HG03575 (cell line): ENCODE measurements at regions not wholly inside any gene's neighbourhood (a gene's known extent, or its start where the extent isn't known, plus 50 kb on each side); places are given as distances from the start of the nearest gene placed in this dataset.
"Not testable (repeated sequence)": the region's sequence is repeated elsewhere in the genome, so short reads cannot be mapped to it uniquely, and the experiment has no call there.

Experiments used
- ATAC-seq: cut with Tn5 transposase; IDR thresholded peaks from one replicate; pipeline ENCODE4 v1.9.1; 2021; ENCODE audit not compliant: unreplicated experiment, insufficient number of reproducible peaks, low FRiP score; ENCODE audit errors: extremely low read depth

DNA sequence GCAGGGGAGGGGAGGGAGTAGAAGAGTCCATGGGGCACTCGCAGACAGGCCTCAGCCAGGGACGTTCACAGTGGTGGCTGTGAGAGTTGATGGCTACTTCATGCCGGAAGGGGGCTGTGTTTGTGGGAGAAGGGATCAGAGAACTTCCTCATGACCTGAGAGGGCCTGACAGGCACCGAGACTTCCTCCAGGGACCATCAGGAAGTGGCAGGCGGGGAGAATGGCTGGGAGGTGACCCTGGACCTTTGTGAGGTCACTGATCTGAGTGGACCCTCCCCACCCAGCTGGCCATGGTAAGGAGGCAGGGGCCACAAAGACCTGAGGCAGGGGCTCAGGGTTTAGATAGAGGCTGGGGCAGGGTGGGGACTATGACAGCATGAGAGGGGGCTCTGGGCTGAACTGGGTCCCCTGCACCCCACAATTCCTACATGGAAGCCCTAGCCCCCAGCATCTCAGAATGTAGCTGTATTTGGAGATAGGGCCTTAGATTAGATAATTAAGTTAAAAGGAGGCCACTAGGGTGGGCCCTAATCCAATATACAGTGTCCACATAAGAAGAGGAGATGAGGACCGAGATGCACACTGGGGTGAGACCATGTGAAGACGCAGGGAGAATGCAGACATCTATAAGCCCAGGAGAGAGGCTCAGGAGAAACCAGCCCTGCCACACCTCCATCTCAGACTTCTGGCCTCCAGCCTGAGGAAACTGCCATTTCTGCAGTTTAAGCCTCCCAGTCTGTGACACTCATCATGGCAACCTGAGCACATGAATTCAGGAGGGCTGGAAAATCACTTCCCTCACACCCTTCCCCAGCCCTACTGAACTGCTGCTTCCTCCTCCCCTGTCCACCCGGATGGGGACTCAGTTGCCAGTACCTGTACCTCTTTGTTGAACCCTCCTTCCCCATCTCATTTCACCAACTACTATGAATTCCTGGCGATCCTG is 273.9 kb upstream of the ZNF32 start:
- no peak for ATAC-seq

DNA sequence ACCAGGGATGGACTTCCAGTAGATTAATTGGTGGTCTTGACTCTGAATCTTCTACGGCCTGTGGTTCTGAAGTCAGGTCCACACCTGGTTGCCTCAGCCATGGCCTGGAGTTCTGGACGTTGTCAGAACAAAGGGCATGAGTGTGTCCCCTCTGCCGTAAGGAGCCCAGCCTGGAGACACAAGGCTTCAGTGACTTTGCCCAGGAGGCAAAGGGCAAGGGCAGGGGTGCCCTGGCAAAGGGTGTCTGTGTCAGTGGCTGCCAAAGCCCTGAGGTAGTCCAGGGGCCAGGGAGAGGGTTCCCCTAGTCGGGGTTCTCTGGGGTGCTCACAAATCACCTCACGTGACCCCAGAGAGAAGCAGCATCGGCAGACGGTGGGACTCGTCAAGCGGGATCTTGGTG is 273.2 kb upstream of the ZNF32 start:
- ATAC-seq = no peak

DNA sequence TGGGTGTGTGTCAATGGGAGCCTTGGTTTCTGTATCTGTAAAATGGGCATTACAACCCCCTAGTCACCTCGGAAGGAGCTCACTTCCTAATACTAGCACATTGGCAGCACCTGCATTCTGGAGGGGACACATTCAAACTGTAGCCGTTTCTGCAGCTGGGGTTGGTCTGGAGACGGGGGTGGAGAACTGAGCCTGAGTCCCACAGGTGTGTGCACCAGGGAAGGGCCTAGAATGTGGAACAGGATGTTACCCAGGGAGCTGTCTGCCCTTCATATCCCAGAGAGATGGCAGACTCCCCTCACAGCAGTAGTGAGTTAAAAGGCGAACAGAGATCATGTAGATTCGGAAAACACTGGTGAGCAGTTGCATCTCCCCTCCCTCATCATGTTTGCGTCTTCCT is 272.8 kb upstream of the ZNF32 start:
- no peak for ATAC-seq

- ATAC-seq = not testable (repeated sequence)
Measured at GRCh38 chr10:43920236-43920758, 271.6 kb upstream of the ZNF32 start.

DNA sequence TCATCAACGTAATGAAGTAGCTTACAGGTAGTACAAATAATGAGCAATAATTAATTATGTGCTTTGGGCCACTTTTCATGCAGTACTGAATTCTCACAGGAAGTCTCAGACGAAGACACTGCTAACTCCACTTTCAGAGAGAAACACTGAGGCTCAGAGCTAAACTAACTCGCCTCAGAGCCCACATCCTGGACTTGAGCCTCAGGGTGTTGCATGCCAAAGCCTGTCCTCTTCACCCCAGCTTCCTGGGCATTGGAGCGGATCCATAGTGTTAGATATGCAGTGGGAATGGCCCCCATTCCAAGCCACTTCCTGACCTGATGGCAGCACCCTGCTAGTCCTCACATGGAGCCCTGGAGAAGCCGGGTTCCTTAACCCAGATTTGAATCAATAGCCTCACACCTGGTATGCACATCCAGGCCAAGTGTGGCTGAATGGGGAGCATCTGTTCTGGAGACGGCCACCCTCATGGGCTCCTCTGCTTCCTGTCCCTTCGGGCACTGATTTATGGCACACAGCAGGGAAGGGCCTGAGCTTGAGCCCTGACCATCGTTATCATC is 265.1 kb upstream of the ZNF32 start:
- no peak for ATAC-seq

- no peak for ATAC-seq
Measured at GRCh38 chr10:43912469-43912868, 263.8 kb upstream of the ZNF32 start.

GRCh38 chr10:43906490-43906889 is 257.8 kb upstream of the ZNF32 start:
- ATAC-seq = no peak

DNA sequence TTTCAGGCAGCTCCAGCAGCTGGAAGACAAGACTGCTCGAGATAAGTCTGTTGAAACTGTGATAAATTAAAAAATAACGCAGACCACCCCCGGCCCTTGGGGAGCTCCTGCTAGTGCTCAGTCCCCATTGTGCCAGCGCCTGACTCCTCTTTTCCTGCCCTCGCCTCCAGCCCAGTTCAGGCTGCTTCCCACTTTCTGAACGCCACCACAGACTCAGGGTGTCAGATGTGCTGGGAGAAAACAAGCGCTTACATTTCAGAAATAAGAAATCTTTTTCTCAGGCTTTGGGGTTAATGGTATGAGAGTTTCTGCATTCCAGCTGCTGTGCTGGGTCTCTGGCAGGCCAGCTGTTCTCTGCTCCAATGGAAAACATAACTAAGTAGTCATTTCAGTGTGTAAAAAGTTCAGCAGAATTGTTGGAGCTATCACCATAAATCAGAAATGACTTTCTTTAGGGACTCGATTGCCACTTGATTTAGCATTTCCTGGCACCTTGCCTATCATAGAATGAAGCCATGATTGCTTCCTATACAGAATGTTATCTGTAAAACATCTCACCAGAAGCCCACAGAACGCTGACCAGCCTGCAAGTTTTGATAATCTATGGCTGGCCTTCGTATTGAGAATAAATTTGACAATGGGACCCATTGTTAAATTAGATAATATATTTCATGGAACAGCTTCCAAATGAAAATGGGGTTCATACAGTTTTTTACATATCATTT is 257.0 kb upstream of the ZNF32 start:
- no peak for ATAC-seq

- ATAC-seq = no peak
Measured at GRCh38 chr10:43904844-43905243, 256.2 kb upstream of the ZNF32 start.

DNA sequence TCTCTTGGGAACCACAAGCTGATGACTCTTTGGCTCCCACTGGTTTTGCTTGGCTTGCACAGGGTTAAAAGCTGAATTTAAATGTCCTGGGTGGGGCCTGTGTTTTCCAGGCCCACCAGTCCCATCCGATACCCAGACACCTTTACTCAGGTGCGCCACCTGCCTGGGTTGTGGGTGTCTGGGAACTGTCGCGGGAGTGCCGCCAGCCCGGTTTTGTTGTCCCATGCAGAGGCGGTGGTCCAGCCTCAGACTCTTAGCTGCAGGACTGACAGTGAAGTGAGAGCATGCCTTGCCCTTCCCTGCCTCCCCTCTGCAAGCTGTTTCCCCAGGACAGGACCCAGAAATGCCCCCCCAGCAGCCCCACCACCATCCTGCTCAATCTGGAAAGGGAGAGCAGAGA is 255.6 kb upstream of the ZNF32 start:
- ATAC-seq = no peak

DNA sequence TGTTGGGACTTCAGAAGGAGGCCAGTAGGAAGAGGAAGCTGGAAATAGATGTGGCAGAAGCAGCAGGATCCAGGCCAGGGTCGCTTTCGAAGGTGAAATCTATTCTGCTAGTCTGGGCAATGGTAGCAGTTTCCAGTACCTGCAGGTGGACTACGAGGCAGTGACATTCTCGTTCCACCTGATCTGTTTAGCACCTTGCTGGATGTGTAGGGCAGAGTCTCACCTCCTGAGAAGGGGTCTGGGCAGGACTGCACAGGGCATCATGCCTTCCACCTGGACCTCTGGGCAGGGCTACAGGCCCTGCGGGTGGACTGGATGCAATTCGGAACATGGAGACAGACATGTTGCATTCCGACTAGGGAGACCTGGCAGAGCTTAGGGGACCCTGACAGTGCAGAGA is 254.8 kb upstream of the ZNF32 start:
- ATAC-seq = no peak

- no peak for ATAC-seq
Measured at GRCh38 chr10:43902842-43903241, 254.2 kb upstream of the ZNF32 start.

GRCh38 chr10:43901744-43902504 is 253.2 kb upstream of the ZNF32 start:
- ATAC-seq = no peak

GRCh38 chr10:43901302-43901701 is 252.6 kb upstream of the ZNF32 start:
- ATAC-seq = no peak

- no peak for ATAC-seq
Measured at GRCh38 chr10:43900571-43900970, 251.9 kb upstream of the ZNF32 start.

DNA sequence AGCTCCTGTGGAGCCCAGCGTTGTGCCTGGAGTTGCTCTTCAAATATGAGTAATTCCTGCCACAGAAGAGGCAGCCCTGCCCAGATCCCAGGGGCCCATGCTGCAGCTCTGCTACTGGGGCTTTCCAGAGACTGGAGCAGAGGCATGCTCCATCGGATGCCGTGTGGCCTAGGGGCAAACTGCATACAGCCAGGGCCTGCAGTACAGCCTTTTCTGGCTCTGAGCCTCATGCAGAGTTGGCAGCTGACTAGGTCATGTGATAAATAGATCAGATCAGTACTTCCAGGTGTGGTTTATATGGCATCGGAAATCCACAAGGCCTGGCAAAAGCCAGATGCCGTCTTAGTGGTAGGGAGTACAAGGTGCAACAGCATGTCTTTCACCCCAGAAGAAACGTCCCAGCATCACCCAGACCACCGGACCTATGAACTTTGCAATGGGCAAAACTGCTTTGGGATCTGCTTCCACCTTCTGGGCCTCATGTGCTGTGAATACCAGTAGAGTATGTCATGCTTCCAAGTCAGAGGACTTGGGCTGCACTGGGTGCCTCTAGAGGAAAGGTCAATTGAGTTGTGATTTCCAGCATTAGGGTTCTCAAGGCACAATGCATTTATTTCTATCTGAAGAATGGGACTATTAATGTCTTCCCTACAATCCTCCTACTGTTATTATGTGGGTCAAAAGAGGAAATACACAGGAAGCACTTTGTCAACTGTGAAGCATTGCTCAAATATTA is 250.7 kb upstream of the ZNF32 start:
- no peak for ATAC-seq

DNA sequence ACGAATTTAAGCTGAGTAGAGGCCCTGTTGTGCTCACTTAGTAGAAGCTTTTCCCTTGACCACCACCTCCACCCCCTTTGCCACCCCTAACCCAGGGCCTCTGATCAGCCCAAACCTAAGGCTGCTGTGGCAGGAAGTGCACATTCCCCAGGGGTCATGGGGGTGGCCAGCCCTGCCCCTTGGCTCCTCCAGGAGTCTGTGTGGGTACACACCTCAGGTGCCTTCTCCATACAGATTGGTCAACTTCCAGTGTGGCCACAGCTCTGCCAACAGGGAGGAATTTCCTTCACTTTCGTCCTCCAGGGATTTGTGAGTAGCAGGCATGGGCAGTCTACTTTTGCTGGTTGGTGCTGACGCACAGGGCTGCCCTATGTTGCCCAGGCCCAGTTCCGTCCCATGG is 249.9 kb upstream of the ZNF32 start:
- no peak for ATAC-seq

DNA sequence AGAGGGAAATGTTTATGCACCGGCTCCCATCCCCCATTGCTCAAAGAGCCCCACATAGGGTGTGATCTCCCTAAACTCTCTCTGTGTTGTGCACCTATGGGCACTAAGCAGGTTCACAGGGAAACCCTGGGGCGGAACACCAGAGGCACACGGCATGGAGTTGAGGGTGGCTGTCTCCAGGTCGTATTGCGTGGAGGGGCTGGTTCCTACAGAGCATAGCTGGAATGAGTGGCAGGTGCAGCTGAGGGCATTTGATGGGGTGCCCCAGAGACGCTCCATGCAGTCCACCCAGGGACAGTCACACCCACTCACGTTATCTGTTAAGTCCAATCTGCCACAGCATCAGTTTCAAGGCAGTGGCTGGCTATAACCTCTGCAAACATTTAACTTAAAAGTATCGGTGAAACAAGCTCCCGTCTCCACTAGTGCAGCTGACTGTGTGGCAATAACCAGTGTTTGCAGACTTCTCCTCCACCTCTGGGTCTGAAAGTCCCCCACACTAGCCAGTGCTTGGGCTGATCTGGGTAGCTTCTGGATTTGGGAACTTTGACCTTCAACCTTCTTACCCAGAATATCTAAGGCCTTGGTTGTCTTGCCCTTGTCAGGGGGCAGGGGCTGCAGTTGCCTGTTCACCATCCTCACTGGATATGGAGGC is 249.2 kb upstream of the ZNF32 start:
- no peak for ATAC-seq
